Loucy (cell line): ENCODE measurements at regions not wholly inside any gene's neighbourhood (a gene's known extent, or its start where the extent isn't known, plus 50 kb on each side); places are given as distances from the start of the nearest gene placed in this dataset.

Source experiments
- H2AFZ ChIP-seq: fragments of 200-600 bp; sonication (generic); 2 replicates; pipeline ENCODE4 v1.6.0; 2016; ENCODE audit warnings: antibody characterized with exemption, mild to moderate bottlenecking, low read length, moderate library complexity
- H3F3A ChIP-seq: fragments of 200-600 bp; 2 replicates; pipeline ENCODE4 v1.6.0; 2016; ENCODE audit warnings: antibody characterized with exemption, low read depth, mild to moderate bottlenecking
- H3K27me3 ChIP-seq: fragments of 200-600 bp; sonication (generic); 2 replicates; pipeline ENCODE4 v1.6.1; 2014; ENCODE audit warnings: low read length, mild to moderate bottlenecking; ENCODE audit not compliant: insufficient read depth, poor library complexity, severe bottlenecking
- H3K36me3 ChIP-seq: fragments of 200-600 bp; sonication (generic); 2 replicates; pipeline ENCODE4 v1.6.1; 2016; ENCODE audit warnings: low read length; ENCODE audit not compliant: insufficient read depth
- H3K4me1 ChIP-seq: fragments of 200-600 bp; sonication (generic); 2 replicates; pipeline ENCODE4 v1.5.1; 2014; ENCODE audit warnings: low read length, mild to moderate bottlenecking; ENCODE audit not compliant: insufficient read depth, poor library complexity, severe bottlenecking
- H3K4me2 ChIP-seq: fragments of 200-600 bp; sonication (generic); 2 replicates; pipeline ENCODE4 v1.6.0; 2014; ENCODE audit warnings: antibody characterized with exemption, low read length, low read depth, mild to moderate bottlenecking; ENCODE audit not compliant: poor library complexity, severe bottlenecking
- H3K4me3 ChIP-seq: fragments of 200-600 bp; sonication (generic); 2 replicates; pipeline ENCODE4 v1.5.1; 2014; ENCODE audit warnings: low read length, mild to moderate bottlenecking, mixed read lengths; ENCODE audit not compliant: poor library complexity, severe bottlenecking
- H3K79me2 ChIP-seq: fragments of 200-600 bp; sonication (generic); 2 replicates; pipeline ENCODE4 v1.6.1; 2014; ENCODE audit warnings: low read length; ENCODE audit not compliant: insufficient read depth
- H3K9ac ChIP-seq: fragments of 200-600 bp; sonication (generic); 2 replicates; pipeline ENCODE4 v1.6.0; 2014; ENCODE audit warnings: mild to moderate bottlenecking, low read depth, low read length, moderate library complexity; ENCODE audit not compliant: poor library complexity, severe bottlenecking
- H3K9me2 ChIP-seq: fragments of 200-600 bp; sonication (generic); replicated peaks from 2 replicates; pipeline ENCODE4 v1.6.1; 2016; ENCODE audit warnings: low read depth, low read length, mixed read lengths
- H3K9me3 ChIP-seq: fragments of 200-600 bp; sonication (generic); 2 replicates; pipeline ENCODE4 v1.6.1; 2014; ENCODE audit warnings: mild to moderate bottlenecking, antibody characterized with exemption, low read length, low read depth; ENCODE audit not compliant: insufficient read depth
- H4K20me1 ChIP-seq: fragments of 200-600 bp; sonication (generic); 2 replicates; pipeline ENCODE4 v1.6.0; 2014; ENCODE audit warnings: antibody characterized with exemption, low read length, mild to moderate bottlenecking; ENCODE audit not compliant: insufficient read depth, poor library complexity, severe bottlenecking
- CTCF ChIP-seq: fragments of 200-600 bp; sonication (generic); conservative IDR thresholded peaks from 2 replicates; pipeline ENCODE4 v1.5.1; 2014; ENCODE audit warnings: mild to moderate bottlenecking, antibody characterized with exemption, low read length
- EZH2phosphoT487 ChIP-seq: fragments of 200-600 bp; IDR thresholded peaks from 2 replicates; pipeline ENCODE4 v1.6.1; 2018; ENCODE audit warnings: antibody characterized with exemption, mild to moderate bottlenecking, moderate library complexity, borderline replicate concordance

DNA sequence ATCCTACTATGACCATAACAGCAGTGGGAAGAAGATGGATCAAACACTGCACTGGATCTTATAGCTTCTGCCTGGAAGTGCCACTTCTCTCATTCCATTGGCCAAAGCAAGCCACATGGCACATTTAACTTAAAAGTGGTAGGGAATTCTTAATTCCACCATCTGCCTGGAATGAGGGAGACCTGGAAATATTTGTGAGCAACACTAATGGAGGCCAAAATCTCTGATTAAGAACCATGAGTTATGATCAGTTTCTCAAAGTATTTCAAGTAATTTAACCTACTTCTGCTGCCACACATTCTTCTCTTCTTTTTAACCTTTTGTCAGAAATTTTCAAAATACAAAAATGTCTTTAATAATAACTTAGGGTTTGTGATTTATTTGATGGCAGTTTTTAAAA is 154.0 kb upstream of the C1orf87 start:
- Histone ChIP-seq H3K9me2 (no peaks in the 10 kb centered on the region), H3K4me2 (no peak overlapping the region), H3K9me3 (no peaks in the 10 kb centered on the region), H3F3A (no peaks in the 10 kb centered on the region), H3K36me3 (no peaks in the 10 kb centered on the region), H4K20me1 (no peaks in the 10 kb centered on the region), H3K4me1 (no peaks in the 10 kb centered on the region), H2AFZ (no peak overlapping the region), H3K27me3 (no peaks in the 10 kb centered on the region), H3K4me3 (no peak overlapping the region), H3K9ac (no peak overlapping the region), H3K79me2 (no peaks in the 10 kb centered on the region)
- TF ChIP-seq CTCF (no peak), EZH2phosphoT487 (no peak)

DNA sequence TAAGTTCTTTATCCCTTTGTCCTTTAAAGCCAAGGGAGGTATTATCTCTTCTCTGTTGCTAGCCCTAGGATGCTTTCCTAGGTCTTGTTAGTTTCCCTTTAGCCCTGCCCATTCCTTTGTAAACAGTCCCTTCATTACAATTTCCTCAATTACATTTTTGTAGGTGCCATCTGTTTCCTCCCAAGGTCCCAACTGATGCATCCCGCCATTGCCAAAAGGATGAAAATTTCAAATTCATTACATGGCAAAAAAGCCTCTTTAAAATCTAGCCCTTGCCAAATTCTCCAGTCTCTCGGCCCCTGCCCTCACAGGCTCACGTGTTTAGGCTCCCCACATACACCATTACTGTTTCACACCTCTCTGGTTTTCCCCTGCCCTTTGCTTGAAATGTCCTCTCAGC is 151.9 kb upstream of the C1orf87 start:
- H3K4me1 ChIP-seq: no peaks in the 10 kb centered on the region
- H2AFZ ChIP-seq: no peak overlapping the region
- no peak overlapping the region for H3K9ac ChIP-seq
- no peaks in the 10 kb centered on the region for H3K9me3 ChIP-seq
- no peaks in the 10 kb centered on the region for H3K79me2 ChIP-seq
- H3K36me3 ChIP-seq: no peaks in the 10 kb centered on the region
- H4K20me1 ChIP-seq: no peaks in the 10 kb centered on the region
- no peaks in the 10 kb centered on the region; the same call in 1 of the 2 replicates for H3K9me2 ChIP-seq
- TF ChIP-seq CTCF: no peak
- TF ChIP-seq EZH2phosphoT487: no peak
- H3F3A ChIP-seq: no peaks in the 10 kb centered on the region
- H3K4me3 ChIP-seq: no peak overlapping the region
- H3K27me3 ChIP-seq: no peaks in the 10 kb centered on the region
- no peak overlapping the region for H3K4me2 ChIP-seq

DNA sequence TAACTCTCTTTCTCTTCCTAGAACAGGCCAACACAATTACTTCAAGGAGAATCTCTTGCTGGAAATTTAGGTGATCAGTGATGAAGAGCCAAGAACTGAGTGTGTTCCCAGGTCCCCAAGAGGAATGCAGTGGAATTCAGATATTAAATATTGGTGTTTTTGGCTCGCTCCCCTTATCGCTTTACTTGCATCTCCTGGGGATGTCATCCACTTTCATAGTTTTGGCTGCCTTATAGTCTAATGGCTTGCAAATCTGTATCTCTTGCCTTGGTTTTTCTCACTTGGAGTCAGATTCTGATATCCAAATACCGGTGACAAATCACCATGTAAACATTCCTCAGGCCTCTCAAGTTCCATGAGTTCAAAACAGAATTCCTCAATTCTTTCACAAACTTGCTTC is 151.0 kb upstream of the C1orf87 start:
- Histone ChIP-seq H3K4me1 (no peaks in the 10 kb centered on the region), H4K20me1 (no peaks in the 10 kb centered on the region), H3K27me3 (no peaks in the 10 kb centered on the region), H3K4me2 (no peak overlapping the region), H3K36me3 (no peaks in the 10 kb centered on the region), H3K9me2 (no peaks in the 10 kb centered on the region; the same call in 1 of the 2 replicates), H2AFZ (peak overlapping the region; percentile 18; the same call in 1 of the 2 replicates), H3K9ac (no peak overlapping the region), H3F3A (no peaks in the 10 kb centered on the region), H3K4me3 (no peak overlapping the region), H3K79me2 (no peaks in the 10 kb centered on the region), H3K9me3 (no peaks in the 10 kb centered on the region)
- TF ChIP-seq CTCF (no peak), EZH2phosphoT487 (no peak)
